ENCODE measurements at regions not wholly inside any gene's neighbourhood (a gene's known extent, or its start where the extent isn't known, plus 50 kb on each side); places are given as distances from the start of the nearest gene placed in this dataset.

GRCh38 chr7:71050492-71050891 is 81.5 kb upstream of the GALNT17 start:
- no peak for TF ChIP-seq CTCF (IDR thresholded peaks at IDR 0.05; ENCODE audit: extremely low read depth in 1 of 2, insufficient read depth in 1 of 2, low read depth in 1 of 2, low read length in 2 of 2)
- TF ChIP-seq EZH2 (IDR thresholded peaks at IDR 0.05; ENCODE audit: borderline replicate concordance, low read depth, low read length, severe bottlenecking) = no peak
- TF ChIP-seq JUN (IDR thresholded peaks at IDR 0.05; ENCODE audit: borderline replicate concordance, insufficient read depth, insufficient read length, low read depth) = no peak
- no peak for TF ChIP-seq MAX (IDR thresholded peaks at IDR 0.05; ENCODE audit: insufficient read depth, insufficient read length)
- TF ChIP-seq POLR2AphosphoS5 (IDR thresholded peaks at IDR 0.05; ENCODE audit: insufficient read depth, low read depth, low read length) = no peak
- TF ChIP-seq GATA2 (IDR thresholded peaks at IDR 0.05; ENCODE audit: insufficient read depth, insufficient read length, low read depth, low read length) = no peak
- no peak for TF ChIP-seq POLR2A (IDR thresholded peaks at IDR 0.05; ENCODE audit: low read depth, low read length)
- no peak for TF ChIP-seq MYC (IDR thresholded peaks at IDR 0.05; ENCODE audit: low read depth, low read length)
- TF ChIP-seq FOS (IDR thresholded peaks at IDR 0.05; ENCODE audit: borderline replicate concordance, insufficient read depth, low read length) = no peak
